NOMO-1 treated with DMSO at 0.1 percent for 48 hours (cell line): ENCODE measurements at regions not wholly inside any gene's neighbourhood (a gene's known extent, or its start where the extent isn't known, plus 50 kb on each side); places are given as distances from the start of the nearest gene placed in this dataset.

Experiments
- DNase-seq: peaks from one replicate; lab custom pipeline; 2025; ENCODE audit not compliant: unreplicated experiment; lab: John Stamatoyannopoulos, UW

DNA sequence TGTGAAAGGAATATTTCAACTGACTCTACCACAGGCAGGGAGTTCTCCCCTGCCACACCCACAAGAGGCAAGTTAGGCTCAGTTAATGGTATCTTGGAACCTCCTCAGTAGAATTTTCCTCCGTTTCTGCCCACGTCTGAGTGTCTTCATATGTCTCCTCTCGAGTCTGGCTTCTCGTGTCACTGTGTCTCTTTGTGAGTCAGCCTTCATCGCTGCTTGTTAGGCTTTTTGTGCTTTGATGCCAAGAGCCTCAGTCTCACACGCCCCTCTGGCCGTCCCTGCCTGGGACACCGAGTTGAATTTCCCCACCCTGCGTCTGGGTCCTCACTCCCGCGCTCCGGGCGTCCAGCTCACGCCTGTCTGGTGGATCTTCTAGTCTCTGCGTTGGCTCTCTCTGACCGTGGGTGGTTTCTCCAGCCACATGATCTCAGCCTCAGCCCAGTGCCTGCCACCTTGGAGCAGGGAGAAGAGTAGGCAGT, 125.7 kb upstream of the GADD45A start:
- no peak for DNase-seq

GRCh38 chr1:67560580-67561255, 124.3 kb upstream of the GADD45A start:
- peak; percentile 31 for DNase-seq

- peak; percentile 30 for DNase-seq
Observed at GRCh38 chr1:67561704-67562113, 123.3 kb upstream of the GADD45A start.

DNA sequence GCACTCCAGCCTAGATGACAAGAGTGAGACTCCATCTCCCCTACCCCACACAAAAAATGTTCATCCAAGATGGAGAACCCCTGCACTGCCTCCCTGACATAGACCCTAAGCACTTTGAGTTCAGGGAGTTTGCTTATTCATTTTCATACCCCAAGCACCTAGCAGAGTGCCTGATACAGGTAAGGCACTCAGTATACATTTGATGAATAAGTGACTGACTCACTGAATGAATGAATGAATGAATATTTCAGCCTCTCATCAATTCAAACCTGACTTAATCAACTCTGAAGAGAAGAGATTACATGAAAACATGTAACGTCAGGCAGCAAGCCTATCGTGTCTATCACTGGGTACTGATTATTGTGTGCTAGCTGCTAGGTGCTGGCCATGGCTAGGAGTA, 121.3 kb upstream of the GADD45A start:
- no peak for DNase-seq

- no peak for DNase-seq
Observed at GRCh38 chr1:67564193-67564592, 120.8 kb upstream of the GADD45A start.

DNA sequence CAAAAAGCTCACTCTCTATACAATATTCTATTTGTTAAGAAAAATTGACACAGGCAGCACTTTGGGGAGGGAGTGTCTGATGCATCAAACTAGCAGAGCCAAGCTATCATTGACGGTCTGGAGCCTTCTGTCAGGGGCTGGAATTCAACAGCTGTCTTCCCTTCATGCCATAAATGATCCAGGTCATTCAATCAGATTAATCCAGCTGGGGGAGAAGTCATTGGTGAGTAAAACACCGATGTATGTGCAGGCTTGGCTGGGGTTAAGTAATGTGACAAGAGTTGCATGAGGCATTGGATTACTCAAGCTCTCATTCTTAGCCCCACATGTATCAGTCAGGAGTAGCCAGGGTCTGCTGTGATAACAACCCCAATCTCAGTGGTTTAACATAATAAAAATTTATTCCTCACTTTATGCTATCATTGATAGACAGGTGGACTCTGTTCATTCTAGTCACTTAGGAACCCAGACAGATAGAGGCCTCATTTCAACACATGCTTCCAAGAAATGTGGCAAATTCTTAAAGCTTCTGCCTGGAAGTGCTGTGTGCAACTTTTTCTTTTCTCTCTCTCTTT, 118.1 kb upstream of the GADD45A start:
- no peak for DNase-seq

- no peak for DNase-seq
Observed at GRCh38 chr1:67570486-67571143, 114.4 kb upstream of the GADD45A start.

DNA sequence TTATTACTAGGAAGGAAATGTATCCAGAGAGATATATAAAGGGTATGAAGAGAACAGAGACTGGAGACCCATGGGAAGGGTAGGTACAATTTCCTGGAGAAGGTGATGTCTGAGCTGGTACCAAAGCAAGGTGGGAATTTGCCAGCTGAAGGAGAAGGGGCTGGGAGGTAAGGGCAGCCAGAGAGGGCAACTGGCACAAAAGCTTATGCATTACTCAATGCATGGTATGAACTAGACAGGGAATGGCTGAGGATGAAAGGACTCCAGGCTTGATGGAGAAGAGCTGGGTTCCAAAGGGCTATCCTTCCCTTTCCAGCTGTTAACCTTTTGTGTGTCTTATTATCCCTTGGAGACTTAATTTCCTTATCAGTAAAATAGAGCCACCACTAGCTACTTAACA, 113.6 kb upstream of the GADD45A start:
- DNase-seq, result no peak

DNA sequence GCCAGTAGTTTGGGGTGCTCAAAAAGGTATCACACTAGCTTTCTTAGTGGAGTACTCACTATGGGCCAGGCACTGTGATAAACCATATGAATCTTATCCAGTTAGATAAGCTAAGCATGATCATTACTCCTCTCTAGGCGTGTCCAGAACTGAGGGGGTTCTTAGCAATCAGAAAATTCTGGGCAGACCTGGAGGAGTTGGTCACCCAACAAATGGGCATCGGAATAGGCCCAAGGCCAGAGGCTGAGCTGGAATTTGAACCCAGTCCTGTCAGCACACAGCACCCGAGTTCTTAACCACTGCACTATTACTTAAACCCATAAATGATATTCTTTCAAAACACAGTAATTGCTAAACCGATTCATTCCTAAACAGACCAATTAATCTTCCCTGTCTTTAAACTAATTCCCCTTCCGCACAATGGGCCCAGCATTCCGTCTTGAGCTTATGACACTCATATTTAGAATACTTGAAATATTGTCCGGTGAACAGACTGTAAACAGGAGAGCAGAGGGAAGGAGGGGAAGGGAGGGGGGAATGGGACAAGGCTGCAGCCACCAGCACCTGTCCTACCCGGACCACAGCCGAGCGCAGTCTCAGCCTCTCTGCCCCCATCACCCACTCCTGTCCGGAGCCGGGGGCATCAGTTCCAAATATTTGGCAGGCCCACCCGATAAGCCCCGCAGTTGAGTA, 113.0 kb upstream of the GADD45A start:
- DNase-seq, result no peak

- no peak for DNase-seq
Observed at GRCh38 chr1:67572594-67573221, 112.3 kb upstream of the GADD45A start.

- no peak for DNase-seq
Observed at GRCh38 chr1:67573311-67573872, 111.6 kb upstream of the GADD45A start.

GRCh38 chr1:67574221-67574620, 110.8 kb upstream of the GADD45A start:
- DNase-seq, result no peak

- DNase-seq, result no peak
Observed at GRCh38 chr1:67575861-67576260, 109.1 kb upstream of the GADD45A start.

DNA sequence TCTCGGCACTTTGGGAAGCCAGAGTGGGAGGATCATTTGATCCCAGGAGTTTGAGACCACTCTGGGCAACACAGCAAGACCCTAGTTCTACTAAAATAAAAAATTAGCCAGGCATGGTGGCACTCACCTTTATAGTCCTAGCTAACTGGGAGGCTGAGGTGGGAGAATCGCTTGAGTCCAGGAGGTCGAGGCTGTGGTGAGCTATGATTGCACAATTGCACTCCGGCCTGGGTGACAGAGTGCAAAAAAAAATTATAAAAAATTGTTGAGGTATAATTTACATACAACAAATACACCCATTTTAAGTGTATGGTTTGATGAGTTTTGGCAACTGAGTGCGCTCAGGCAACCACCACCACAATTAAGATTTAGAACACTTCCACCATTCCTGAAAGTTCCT, 108.5 kb upstream of the GADD45A start:
- no peak for DNase-seq

DNA sequence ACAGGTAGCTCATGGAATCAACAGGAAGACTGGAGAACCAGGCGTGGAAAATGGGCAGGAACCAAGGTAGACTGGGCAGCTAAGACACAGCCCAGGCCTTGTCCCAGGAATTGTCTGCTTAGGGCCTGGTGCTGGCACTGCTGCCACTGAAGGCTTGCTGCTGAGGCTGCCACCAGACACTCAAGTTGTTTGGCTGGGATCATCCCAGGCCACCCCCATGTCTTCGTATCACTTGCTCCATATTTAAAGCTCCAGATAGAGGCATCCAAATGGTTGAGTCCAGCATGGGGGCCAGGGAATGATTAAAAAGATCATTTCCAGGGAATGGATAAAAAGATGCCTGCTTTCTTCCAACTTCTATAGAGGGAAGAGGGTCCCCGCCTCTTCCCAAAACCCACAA, 107.4 kb upstream of the GADD45A start:
- no peak for DNase-seq

- DNase-seq, result no peak
Observed at GRCh38 chr1:67578397-67579020, 106.5 kb upstream of the GADD45A start.

- DNase-seq, result no peak
Observed at GRCh38 chr1:67579623-67580394, 105.2 kb upstream of the GADD45A start.

GRCh38 chr1:67580691-67581403, 104.2 kb upstream of the GADD45A start:
- no peak for DNase-seq
